HepG2 (cell line): ENCODE measurements at regions not wholly inside any gene's neighbourhood (a gene's known extent, or its start where the extent isn't known, plus 50 kb on each side); places are given as distances from the start of the nearest gene placed in this dataset.

Source experiments
- TOPORS ChIP-seq: sonication (generic); formaldehyde crosslinking; IDR thresholded peaks from 2 replicates; pipeline ENCODE4 v1.8.0; 2023; ENCODE audit warnings: mild to moderate bottlenecking, missing genetic modification reagents
- TF ChIP-seq, protein P1 (sequence below): fragments of 450-650 bp; IDR thresholded peaks from 2 replicates; pipeline ENCODE4 v1.6.1; 2016

DNA sequence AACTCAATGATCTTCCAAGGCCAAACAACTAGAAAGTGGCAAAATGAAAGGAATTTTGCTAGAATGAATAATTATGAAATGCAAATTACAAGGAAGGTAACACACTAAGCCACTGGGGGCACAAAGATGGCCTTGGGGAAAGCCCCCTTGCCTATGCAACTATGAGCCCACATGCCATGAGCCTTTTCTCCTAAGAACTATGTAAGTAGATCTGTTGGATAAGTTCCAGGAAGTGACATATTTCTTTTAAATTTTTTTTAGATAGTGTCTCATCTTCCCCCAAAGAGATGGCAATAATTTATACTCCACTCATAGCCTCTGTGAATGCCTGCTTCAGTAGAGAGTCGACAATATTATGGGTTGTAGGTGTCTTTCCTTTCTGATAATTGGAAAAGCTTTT lies 257.8 kb downstream of the AUH start:
- TF ChIP-seq, protein P1, sequence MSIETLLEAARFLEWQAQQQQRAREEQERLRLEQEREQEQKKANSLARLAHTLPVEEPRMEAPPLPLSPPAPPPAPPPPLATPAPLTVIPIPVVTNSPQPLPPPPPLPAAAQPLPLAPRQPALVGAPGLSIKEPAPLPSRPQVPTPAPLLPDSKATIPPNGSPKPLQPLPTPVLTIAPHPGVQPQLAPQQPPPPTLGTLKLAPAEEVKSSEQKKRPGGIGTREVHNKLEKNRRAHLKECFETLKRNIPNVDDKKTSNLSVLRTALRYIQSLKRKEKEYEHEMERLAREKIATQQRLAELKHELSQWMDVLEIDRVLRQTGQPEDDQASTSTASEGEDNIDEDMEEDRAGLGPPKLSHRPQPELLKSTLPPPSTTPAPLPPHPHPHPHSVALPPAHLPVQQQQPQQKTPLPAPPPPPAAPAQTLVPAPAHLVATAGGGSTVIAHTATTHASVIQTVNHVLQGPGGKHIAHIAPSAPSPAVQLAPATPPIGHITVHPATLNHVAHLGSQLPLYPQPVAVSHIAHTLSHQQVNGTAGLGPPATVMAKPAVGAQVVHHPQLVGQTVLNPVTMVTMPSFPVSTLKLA = no peak
- no peak for TF ChIP-seq TOPORS (CRISPR knock-in tag)
